Right ventricle myocardium inferior (tissue), 1 donor: ENCODE measurements at regions not wholly inside any gene's neighbourhood (a gene's known extent, or its start where the extent isn't known, plus 50 kb on each side); places are given as distances from the start of the nearest gene placed in this dataset.
"Not testable (repeated sequence)": the region's sequence is repeated elsewhere in the genome, so short reads cannot be mapped to it uniquely, and the experiment has no call there.

Experiments
- ATAC-seq: fragments of 200-7000 bp; cut with Tn5 transposase; one replicate; pipeline ENCODE4 v1.9.1; 2020; ENCODE audit warnings: mild to moderate bottlenecking, moderate library complexity
- DNase-seq: peaks from one replicate; pipeline ENCODE4 v3.0.0; 2021; ENCODE audit errors: missing footprints
- intact Hi-C: fragments of 100-400 bp; cut with DNase I; formaldehyde crosslinking; loops from one replicate; pipeline ENCODE4 v1.11.0; 2022
- donor health status: DM: no; HTN: yes; CAD: no; lungs with severe emphysema.

DNA sequence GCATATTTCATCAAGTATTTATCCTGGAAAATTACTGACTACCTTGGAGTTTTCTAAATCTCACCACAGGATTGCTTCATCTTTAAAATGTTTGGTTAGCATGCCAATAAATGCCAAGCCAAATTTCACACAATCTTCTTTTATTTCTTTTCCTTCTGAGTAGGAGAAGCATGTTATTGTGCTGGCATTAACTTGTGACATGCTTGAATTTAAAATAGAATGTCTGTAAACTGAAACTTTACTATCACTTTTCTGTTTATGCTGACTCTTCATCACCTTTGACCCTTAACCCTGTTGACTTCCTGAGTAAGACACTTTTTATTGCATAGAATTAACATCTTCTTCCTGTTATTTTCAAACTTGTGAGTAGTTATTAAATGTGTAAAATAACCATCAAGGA, 56.2 kb upstream of the LRRTM4 start:
- intact Hi-C loops = no loop called here
- no peak for ATAC-seq
- no peak for DNase-seq

DNA sequence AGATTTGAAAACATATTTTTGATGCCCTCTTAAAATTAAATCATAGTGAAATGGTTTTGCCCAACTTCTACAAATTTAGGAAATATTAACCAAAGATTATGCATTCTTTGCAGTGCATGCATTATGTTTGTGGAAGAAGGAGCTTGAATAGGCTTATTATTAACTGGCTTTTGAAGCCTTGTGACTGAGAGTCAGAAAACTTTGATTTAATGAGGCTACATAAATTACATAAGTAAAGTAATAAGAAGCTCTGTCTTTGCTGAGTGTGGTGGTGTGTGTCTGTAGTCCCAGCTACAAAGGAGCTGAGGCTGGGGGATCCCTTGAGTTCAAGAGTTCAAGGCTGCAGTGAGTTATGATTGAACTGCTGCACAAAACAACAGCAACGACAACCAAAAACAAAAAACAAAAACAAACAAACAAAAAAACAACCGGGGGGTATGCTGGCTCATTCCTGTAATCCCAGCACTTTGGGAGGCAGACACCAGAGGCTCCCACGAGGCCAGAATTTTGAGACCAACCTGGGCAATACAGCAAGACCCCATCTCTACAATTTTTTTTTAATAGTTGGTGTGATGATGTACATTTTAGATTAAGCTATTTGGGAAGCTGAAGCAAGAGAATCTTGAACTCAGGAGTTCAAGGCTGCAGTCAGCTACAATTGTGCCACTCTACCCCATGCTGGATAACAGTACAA, 57.0 kb upstream of the LRRTM4 start:
- DNase-seq (no peak), ATAC-seq (no peak)
- intact Hi-C loops = no loop called here

DNA sequence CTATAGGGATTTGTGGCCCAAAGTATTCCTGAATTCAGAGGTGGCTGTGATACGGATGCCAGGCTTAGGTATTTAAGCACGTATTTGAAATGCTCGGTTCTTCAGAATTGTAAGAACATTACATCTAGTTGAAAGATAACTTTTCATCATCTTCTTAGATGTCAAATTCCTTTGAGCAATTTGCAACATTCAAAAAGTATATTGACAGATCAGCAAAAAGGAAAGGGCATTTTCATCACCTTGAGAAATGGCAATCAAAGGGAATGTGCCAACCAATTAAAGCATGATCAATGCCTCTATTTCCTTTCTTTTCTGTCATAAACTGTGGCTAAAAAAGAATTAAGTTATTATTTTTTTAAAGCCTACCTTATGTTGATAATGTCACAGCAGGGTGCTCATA, 66.3 kb upstream of the LRRTM4 start:
- ATAC-seq = no peak
- DNase-seq = no peak
- intact Hi-C loops = no loop called here

DNA sequence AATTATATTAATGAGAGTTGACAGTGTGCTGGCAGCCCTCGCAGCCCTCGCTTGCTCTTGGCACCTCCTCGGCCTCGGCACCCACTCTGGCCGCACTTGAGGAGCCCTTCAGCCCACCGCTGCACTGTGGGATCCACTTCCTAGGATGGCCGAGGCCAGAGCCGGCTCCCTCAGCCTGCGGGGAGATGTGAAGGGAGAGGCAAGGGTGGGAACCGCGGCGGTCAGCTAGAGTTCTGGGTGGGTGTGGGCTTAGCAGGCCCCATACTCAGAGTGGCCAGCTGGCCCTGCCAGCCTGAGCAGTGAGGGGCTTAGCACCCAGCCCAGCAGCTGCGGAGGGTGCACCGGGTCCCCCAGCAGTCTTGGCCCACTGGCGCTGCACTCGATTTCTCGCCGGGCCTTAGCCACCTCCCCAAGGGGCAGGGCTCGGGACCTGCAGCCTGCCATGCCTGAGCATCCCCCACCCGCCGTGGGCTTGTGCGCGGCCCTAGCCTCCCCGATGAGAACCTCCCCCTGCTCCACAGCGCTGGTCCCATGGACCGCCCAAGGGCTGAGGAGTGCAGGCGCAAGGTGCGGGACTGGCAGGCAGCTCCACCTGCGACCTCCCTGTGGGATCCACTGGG, 68.2 kb upstream of the LRRTM4 start:
- ATAC-seq (no peak), DNase-seq (no peak)
- intact Hi-C loops = no loop called here

DNA sequence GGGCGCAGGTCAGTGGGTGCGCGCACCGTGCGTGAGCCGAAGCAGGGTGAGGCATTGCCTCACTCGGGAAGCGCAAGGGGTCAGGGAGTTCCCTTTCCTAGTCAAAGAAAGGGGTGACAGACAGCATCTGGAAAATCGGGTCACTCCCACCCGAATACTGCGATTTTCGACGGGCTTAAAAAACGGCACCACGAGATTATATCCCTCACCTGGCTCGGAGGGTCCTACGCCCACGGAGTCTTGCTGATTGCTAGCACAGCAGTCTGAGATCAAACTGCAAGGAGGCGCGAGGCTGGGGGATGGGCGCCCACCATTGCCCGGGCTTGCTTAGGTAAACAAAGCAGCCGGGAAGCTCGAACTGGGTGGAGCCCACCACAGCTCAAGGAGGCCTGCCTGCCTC, 70.8 kb upstream of the LRRTM4 start:
- ATAC-seq, DNase-seq, intact Hi-C loops: not testable (repeated sequence)

DNA sequence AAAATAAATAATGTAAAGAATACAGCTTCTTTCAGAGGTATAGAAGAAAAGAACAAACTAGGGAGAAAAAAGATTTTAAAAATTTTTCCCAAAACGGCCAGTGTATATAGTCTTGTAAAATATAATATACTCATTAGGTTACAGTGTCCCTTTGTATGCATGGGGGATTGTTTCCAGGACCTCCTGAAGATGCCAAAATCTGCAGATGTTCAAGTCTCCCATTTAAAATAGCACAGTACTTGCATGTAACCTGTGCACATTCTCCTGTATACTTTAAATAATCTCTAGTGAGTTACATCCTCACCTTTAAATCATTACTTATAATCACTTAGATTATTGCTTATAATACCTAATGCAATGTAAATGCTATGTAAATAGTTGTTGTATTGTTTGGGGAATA, 80.6 kb upstream of the LRRTM4 start:
- intact Hi-C loops = no loop called here
- no peak for DNase-seq
- no peak for ATAC-seq

DNA sequence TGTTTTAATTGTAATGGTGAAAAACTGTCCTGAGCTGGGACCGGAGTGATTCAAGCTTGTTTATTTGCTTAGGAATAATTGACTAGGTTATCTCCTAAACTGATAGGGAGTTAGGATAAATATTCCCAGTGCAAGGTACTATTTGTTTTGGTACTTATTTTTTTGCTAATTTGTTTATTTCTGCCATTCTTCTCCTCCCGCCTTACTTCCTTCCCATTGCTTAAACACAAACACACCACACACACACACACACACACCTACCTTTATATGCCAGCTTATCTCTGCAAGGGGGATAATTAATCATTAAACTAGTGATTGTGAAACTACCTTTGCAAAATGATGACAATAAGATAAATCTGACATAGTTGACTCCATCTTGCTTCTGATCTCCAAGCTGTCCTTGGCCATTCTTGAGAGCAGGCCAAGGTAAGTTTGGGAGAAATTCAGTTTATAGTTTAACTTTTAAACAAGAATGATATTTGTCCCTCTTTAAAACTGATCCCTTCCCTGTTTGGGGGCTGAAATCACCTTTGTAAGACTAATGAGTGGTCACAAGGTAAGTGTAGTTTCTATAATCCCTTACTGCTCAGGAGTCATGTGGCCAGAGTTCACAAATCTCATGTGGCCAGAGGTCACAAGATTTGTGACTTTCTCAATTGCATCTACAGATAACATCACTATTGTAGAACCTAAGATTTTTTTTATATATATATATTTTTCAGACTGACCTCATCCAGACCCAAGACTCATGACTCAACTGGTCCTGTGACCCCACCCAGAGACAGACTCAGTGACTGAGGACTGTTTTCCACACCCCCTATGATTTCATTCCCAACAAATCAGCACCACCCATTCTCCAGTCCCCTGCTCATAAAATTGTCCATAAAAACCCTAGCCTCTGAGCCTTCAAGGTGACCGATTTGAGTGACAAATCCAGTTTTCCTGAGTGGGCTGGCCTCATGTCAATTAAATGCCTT, 83.1 kb upstream of the LRRTM4 start:
- intact Hi-C loops = no loop called here
- ATAC-seq (no peak), DNase-seq (no peak)

DNA sequence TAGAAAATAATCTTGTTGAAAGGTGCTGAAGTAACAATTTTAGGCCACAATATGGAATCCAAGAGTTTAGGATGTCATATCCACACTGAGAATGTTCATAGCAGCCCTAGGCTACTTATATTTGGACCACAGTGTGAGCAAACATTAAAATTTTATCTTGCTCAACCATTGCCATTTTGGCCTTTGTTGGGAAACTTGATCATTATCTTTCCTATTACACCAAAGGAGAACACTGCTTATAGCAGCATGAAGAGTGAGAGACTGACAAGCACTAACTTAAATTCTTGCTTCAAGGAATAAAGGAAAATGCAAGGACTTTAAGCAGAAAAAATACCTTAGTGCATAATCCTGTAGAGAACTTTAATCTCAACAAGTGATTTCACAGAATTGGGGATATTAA, 86.3 kb upstream of the LRRTM4 start:
- DNase-seq (no peak), ATAC-seq (no peak)
- intact Hi-C loops = no loop called here

DNA sequence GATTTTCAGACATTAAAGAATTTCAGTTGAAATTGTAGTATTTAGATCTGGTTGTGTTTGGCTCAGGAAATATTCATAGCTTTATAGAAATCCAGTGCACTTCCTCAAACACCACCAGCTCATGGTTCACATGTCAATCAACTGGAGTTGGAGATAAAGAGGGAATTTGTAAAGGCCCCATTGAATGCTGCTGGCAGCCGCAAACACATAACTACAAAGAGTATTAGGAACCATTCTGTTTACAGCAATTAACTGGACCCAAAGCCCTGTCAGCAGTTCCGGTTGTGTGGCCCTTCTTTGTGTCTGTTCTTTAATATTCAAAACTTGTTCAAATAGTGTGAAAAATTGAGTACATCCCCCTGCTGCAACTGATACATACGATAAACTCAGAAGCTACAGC, 107.4 kb upstream of the LRRTM4 start:
- intact Hi-C loops = no loop called here
- ATAC-seq = no peak
- no peak for DNase-seq

DNA sequence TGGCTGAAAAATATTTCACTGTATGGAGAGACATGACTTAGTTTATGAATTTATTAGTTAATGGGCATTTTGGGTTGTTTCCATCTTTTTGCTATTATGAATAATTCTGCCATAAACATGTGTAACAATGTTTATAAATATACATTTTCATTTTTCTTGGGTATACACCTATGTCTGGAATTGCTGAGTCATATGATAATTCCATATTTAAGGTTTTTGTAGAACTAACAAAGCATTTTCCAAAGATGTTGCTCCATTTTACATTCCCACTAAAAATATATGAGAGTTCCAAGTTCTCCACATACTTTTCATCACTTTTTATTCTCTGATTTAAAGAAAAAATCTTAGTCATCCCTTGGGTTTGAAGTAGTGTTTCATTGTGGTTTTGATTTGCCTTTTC, 108.8 kb upstream of the LRRTM4 start:
- DNase-seq (no peak), ATAC-seq (no peak)
- intact Hi-C loops = no loop called here

DNA sequence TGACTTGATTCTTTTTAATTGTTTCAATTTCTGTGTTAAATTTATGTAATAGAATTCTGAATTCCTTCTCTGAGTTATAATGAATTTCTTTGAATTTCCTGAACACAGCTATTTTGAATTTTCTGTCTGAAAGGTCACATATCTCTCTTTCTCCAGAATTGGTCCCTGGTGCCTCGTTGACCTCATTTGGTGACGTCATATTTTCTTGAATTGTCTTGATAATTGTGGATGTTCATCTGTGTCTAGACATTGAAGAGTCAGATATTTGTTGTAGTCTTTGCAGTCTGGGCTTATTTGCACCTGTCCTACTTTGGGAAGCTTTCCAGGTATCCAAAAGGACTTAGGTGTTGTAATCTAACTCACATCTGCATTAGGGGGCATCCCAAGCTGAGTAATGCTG, 111.4 kb upstream of the LRRTM4 start:
- intact Hi-C loops = no loop called here
- DNase-seq = no peak
- ATAC-seq = no peak

DNA sequence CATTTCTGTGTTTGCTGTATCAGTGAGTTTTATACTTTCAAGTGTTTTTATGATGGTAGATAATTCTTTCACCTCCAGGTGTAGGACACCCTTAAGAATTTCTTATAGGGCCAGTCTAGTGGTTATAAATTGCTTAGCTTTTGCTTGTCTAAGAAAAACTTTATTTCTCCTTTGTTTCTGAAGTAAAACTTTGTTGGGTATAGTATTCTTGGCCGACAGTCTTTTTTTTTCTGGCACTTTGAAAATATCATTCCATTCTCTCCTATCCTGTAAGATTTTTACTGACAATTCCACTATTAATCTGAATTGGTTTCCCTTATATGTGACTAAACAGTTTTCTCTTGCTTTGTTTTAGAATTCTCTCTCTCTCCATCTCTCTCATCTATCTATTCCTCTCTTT, 118.7 kb upstream of the LRRTM4 start:
- intact Hi-C loops = no loop called here
- DNase-seq (no peak), ATAC-seq (no peak)

DNA sequence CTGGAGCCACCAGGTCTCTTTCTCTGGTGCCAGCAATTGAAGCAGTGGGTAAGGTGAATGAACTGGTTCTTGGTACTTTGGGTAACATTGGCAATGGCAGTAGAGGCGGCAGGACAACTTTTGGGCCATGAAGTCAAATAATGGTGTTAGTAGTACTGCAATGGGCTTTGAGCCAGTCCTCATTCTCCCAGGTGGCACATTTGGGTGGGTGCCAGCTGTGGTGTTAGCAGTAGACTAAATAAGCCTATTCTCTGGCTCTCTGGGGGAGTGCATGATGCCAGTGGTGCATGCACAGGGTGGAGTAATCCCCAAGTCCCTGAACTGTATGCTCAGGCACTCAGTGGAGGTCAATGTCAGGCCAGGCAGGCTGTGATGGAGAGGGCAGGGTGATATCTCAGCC, 120.2 kb upstream of the LRRTM4 start:
- intact Hi-C loops = no loop called here
- ATAC-seq = no peak
- no peak for DNase-seq

DNA sequence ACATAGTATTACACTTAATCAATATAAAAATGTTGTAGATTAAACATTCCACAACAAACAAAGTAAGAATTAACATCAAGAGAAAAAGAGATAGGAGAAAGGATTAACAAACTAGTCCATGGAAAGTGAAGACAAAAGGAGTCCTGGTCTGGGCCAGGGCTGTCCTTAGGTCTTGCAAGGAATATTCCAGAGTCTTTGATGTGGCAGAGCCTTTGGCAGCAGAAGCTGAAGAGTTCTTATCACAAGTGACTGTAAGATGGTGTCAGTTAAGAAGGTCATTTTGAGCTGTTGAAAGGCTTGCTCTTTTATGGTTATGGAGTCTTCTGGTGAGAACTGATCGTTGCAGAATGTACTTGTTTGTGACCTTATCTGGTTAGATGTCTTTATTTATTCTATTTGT, 127.7 kb upstream of the LRRTM4 start:
- ATAC-seq (no peak), DNase-seq (no peak)
- intact Hi-C loops = no loop called here

DNA sequence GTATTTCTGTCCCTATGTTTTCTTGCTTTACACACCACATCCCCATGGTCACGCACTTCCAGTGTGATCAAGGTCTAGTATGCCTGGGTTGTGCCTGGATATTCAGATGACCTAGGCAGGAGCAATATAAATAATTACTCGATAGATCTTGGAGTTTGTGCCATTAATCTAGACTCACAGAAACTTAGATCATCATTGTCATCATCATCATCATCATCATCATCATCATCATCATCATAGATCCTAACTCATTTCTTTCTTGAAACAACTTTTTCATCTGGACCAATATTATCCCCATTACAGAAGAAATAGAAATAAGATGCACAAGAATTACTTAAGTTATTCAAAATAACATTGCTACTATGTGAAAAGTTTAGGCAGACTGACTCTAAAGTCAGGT, 130.3 kb upstream of the LRRTM4 start:
- intact Hi-C loops = no loop called here
- DNase-seq = no peak
- no peak for ATAC-seq

DNA sequence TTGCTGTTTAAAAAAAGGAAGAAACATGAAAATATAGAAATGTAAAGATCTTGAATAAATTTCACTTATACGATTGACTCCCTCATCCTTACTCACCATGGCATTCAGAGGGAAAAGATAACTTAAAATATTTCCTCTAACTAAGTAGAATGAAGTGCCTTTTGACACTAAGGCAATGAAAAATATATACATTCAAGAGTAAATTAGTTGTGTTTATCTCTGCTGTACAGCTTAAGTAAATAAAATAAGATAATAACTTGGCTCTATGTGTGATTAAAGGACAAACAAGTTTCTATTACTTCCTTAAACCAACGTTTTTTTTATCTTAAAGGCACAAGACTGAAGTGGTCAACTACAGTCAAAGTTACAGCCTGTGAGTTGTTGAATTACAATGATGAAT, 142.3 kb upstream of the LRRTM4 start:
- ATAC-seq (no peak), DNase-seq (no peak)
- intact Hi-C loops = no loop called here

DNA sequence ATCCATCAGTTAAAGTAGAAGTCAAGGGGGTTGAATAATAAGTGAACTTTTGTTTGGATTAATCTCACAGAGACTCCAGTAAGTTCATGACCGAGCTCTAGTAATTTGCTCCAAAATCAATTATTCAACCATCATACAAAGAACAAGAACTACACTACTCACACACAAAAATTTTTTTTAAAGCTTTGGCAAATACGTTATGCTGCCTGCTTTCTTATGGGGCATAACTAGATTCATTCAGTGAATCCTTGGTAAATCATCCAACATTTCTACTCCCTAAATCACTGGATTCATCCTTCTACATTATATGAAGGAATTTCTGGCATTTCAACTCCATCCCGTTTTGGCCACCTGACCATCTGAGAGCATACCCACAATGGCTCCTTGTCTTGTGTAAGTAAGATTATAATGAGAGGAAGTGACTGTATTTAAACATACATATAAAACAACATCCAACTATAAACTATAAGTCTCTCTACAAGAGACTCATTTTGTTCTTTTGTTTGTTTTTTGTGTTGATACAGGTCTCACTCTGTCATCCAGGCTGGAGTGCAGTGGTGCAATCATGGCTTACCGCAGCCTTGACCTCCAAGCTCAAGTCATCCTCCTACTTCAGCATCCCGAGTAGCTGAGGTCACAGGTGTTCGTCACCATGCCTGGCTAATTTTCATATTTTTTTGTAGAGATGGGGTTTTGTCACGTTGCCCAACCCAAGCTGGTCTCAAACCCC, 144.2 kb upstream of the LRRTM4 start:
- ATAC-seq (no peak), DNase-seq (no peak)
- intact Hi-C loops = no loop called here

DNA sequence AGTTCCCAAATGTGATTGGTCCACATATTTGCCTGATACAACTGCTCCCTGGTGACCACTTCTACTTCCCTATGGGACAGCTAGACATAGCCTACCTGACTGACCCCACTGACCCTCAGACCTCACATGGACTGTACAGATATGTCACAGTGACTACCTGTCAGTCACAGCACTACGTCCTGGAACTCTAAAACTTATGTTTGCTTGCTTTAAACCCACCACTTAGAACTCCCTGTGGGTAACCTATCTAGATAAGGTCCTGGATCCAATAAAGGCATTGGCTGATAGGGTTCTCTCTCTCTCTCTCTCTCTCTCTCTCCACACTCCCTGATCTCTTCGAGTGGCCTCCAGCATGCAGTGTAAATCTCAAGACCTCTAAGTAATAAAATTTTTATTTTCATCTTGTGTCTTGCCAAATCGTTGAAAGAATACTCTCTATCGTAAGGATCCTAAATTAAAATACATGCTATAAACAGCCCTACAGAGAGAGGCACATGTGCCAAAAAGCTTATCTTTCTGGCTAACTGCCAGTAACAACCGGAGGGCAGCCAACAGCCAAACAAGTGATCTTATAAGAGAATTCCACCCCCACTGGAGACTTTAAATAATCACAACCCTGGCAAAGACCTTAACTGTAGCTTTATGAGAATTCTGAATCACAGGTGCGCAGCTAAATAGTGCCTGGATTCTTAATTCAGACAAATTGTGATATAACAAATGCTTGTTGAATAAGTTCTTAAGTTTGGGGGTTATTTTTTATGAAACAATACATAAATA, 162.6 kb upstream of the LRRTM4 start:
- DNase-seq, intact Hi-C loops: not testable (repeated sequence)
- peak; percentile 52 for ATAC-seq

DNA sequence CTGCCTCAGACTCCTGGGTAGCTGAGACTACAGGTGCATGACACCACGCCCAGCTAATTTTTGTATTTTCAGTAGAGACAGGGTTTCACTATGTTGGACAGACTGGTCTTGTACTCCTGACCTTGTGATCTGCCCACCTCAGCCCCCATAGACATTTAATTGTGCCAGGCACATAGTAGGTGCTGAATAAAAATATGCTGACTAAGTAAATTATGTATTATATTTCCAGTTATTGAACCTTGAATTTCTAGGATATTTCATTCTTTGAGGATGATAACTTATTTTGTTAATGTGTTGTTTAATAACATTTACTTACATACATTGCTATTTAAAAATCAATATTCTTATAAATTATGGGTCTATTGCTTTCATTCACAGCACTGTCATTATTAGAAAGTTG, 190.4 kb upstream of the LRRTM4 start:
- DNase-seq (no peak), ATAC-seq (no peak)
- intact Hi-C loops = no loop called here
